ENCODE measurements at regions not wholly inside any gene's neighbourhood (a gene's known extent, or its start where the extent isn't known, plus 50 kb on each side); places are given as distances from the start of the nearest gene placed in this dataset.
"Not testable (repeated sequence)": the region's sequence is repeated elsewhere in the genome, so short reads cannot be mapped to it uniquely, and the experiment has no call there.

GRCh38 chr17:56002656-56003055, 150.6 kb upstream of the ANKFN1 start:
- not testable (repeated sequence) for DNase-seq (ENCODE audit: low spot score)

GRCh38 chr17:56009795-56010651, 143.3 kb upstream of the ANKFN1 start:
- DNase-seq (ENCODE audit: low spot score) = no peak

DNA sequence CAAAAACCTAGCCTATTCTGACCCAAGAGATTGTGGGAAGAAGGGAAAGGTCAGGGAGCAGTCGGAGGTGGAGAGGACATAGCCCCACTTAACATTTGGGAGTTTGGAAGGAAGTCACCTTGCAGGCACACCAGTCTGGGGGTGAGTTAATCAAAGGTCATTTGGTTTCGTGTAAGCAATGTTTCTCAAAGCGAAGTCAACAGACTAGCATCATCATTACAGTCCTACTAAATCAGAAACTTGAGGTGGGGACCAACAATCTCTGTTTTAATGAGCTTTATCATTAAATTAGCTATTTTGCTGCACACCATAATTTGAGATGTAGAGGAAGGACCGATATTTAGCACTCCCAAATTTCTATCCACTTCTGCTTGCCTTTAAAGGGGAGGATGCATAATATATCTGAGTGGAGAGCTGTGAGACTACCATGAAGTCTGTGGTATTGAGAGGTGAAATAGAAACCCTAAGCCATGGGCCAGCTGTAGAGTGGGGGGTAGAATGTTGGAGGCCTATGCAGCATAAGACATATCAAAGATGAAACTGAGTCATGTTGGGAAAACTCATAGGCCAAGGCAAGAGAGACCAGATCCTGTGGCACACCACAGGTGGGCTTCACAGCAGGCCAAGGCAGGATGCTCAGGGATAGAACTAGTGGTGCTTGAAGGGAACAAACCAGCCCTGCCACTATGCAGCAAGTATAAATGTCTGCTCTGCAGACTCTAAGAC, 141.7 kb upstream of the ANKFN1 start:
- DNase-seq (ENCODE audit: low spot score) = no peak

DNA sequence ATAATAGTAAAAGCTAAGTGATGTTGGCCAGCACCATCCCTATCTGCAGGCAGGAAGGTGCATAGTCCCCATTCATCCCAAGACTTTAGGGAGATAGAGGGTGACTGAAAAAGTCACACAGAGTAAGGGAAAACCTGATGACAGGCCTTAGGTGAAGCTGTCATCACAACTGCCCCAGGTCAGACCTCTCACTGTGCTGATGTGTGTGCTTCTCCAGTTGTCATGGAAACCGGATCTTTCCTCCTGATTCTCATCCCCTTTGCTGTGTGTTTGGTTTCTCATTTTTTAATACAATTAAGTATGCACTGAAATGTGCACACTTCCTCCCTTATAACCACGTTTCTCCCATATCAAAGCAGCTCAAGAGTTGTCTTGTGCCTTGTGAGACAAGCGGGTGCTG, 135.1 kb upstream of the ANKFN1 start:
- DNase-seq (ENCODE audit: low spot score) = no peak

DNA sequence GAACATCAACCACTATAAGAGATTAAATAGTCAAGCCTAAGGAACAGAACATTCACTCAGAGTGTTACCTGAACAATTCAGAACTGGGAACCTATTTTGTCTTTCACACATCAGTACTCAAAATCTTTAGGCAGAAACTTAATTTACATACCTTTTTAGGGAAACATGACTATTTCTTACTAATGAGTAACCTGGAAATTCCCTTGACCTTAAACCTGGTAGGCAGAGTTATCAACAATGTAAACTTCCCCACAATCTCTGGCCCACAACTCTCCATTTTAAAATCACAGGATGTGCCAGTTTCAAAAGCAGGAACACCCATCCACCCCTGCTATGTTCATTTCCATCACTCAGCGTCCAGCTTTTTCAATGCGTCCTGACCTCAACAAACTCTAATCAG, 132.9 kb upstream of the ANKFN1 start:
- DNase-seq (ENCODE audit: low spot score) = no peak

DNA sequence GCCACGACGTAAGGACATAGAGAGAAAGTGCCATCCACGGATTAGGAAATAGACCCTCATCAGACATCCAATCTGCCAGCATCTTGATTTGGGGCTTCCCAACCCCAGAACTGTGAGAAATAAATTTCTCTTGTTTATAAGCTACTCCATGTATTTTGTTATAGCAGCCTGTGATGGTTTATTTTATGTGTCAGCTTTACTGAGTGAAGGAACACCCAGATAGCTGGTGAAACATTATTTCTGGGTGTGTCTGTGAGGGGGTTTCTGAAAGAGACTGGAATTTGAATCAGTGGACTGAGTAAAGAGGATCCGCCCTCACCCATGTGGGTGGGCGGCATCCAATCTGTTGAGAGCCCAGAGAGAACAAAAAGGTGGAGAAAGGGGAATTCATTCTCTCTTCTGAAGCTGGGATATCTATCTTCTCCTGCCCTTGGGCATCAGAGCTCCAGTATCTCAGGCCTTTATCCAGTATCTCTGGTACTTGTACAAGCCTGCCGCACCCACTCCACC, 131.5 kb upstream of the ANKFN1 start:
- DNase-seq (ENCODE audit: low spot score) = no peak

DNA sequence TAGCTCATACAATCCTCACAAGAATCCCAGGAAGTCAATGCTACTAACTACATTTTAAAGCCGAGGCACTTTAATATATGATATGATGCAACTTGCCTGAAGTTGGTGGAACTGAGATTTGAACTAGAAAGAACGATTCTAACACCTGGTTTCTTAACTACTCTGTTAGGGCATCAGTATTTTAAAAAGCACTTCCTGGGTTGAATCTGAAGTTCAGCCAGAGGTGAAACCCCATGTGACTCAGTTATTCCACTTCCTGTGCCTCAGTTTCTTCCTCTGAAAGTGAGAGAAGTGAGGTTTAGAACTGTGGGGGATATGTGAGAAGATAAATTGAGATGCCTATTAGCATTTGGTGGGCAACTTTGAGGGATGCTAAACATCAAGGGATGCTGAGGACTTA, 129.4 kb upstream of the ANKFN1 start:
- DNase-seq (ENCODE audit: low spot score) = no peak

- DNase-seq (ENCODE audit: low spot score) = no peak
Measured at GRCh38 chr17:56026915-56027314, 126.4 kb upstream of the ANKFN1 start.

GRCh38 chr17:56028837-56029236, 124.4 kb upstream of the ANKFN1 start:
- DNase-seq (ENCODE audit: low spot score) = no peak

GRCh38 chr17:56030009-56030624, 123.2 kb upstream of the ANKFN1 start:
- DNase-seq (ENCODE audit: low spot score) = no peak

- no peak for DNase-seq (ENCODE audit: low spot score)
Measured at GRCh38 chr17:56031636-56032035, 121.6 kb upstream of the ANKFN1 start.

DNA sequence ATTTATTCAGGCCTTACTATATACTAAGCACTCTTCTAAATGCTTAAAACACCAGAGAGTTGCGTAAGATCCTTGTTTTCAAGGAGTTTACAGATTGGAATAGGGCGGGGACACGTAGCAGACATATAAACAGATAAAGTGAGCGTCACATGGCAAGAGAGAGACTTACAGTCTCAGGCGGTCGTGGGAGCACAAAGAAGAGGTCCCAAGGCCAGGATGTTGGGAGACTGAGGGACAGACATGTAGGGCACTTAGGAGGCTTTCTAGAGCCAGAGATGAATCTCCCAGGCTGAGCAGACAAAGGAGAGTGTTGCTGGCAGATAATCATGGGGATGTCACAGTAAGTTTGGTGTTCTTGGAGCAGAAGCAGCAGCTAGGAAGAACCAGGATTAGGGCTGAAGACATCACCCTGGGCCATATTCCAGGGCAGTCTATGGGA, 119.1 kb upstream of the ANKFN1 start:
- DNase-seq (ENCODE audit: low spot score) = no peak

DNA sequence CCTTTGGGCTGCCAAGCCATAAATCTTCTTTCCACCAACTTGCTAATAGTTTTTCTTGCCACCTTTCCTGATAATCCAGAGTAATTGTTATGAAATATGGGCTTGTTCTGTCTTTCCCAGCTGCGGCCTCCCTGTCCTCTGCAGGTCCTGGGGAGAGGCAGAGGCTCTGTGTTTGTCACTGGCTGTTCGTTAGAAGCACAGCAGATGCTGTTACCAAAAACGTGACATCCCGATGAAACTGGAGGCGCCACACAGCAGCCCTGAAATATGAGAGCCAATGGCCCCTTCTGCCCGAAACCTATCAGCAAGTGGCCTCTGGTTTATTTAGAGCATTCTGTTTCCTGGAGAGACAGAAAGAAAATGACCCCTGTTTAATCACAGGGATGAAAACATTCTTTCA, 115.1 kb upstream of the ANKFN1 start:
- DNase-seq (ENCODE audit: low spot score) = no peak

GRCh38 chr17:56045872-56046271, 107.4 kb upstream of the ANKFN1 start:
- no peak for DNase-seq (ENCODE audit: low spot score)

GRCh38 chr17:56047331-56047730, 105.9 kb upstream of the ANKFN1 start:
- no peak for DNase-seq (ENCODE audit: low spot score)

DNA sequence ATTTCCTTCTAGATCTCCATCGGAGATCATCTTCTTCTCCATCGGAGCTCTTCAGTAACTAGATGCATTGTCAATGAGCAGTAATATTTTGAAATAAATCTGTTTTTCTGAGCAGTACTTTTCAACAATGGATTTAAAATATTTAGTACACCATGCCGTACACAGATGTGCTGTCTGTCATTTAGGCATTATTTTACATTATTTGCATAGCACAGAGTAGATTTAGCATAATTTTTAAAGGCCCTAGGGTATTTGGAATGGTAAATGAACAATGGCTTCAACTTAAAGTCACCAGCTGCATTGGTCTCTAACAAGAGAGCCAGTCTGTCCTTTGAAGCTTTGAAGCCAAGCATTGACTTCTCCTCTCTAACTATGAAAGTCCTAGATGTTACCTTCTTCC, 95.4 kb upstream of the ANKFN1 start:
- DNase-seq (ENCODE audit: low spot score) = no peak

GRCh38 chr17:56064506-56064905, 88.8 kb upstream of the ANKFN1 start:
- no peak for DNase-seq (ENCODE audit: low spot score)

- no peak for DNase-seq (ENCODE audit: low spot score)
Measured at GRCh38 chr17:56074361-56074890, 78.8 kb upstream of the ANKFN1 start.

GRCh38 chr17:56076980-56077379, 76.3 kb upstream of the ANKFN1 start:
- DNase-seq (ENCODE audit: low spot score) = no peak

- no peak for DNase-seq (ENCODE audit: low spot score)
Measured at GRCh38 chr17:56083475-56083874, 69.8 kb upstream of the ANKFN1 start.

- no peak for DNase-seq (ENCODE audit: low spot score)
Measured at GRCh38 chr17:56085576-56086267, 67.6 kb upstream of the ANKFN1 start.

DNA sequence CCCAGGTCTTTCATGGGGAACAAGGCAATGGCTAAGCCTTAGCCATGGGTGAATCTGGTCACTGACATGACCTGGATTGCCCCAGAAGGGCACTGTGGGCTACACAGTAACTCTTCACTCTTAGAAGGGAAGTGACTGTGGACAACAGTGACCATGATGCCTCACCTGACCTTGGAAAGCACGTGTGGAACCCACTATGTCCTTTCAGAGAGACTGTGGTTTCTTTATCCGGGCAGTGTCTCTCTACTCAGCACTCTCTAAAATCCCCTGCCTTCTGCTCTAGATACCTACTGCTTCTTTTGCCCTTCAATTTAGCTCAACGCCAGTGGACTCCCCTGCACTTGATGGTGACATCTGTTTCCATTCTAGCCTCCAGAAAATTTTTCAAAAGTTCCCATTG, 66.1 kb upstream of the ANKFN1 start:
- no peak for DNase-seq (ENCODE audit: low spot score)
